NCI-H146 treated with DMSO at 0.1 percent for 48 hours (cell line): ENCODE measurements at regions not wholly inside any gene's neighbourhood (a gene's known extent, or its start where the extent isn't known, plus 50 kb on each side); places are given as distances from the start of the nearest gene placed in this dataset.
"Not testable (repeated sequence)": the region's sequence is repeated elsewhere in the genome, so short reads cannot be mapped to it uniquely, and the experiment has no call there.

Source experiments
- DNase-seq: peaks from one replicate; lab custom pipeline; 2025; ENCODE audit not compliant: unreplicated experiment; lab: John Stamatoyannopoulos, UW

DNA sequence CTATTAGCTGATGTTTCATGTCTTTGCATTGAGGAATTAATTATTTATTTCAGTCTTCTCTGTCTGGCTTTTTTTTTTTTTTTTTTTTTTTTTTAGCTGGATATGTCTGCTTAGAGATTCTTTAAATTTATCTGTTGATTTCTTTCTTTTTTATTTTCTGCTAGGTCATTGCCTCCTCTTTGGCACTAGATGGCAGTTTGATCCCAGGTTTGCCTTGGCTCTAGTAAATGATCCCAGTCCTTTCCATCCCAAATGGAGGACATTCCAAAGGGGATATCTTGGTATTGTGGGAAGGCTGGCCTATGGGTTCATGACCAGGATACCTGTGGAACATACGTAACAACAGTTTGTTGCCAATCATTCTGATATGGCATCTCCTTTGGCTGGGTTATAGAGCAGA is 339.5 kb upstream of the GCFC2 start:
- DNase-seq: no peak

DNA sequence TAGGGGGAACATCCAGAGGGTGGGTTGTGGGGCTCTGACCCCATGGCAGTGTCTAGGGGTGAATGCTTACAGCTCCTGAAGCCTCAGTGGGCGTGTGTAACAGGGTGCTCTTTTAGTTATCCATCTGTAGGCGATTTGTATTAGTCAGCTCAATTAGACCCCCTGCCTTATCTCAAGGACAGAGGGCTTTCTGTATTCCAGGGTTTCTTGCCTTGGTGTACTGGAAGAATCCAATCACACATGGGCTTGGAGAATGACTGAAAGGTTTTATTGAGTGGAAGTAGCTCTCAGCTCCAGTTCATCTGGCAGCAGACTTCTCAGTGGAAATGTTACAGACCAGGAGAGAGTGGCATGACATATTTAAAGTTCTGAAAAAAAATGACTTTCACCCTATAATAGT is 334.0 kb upstream of the GCFC2 start:
- no peak for DNase-seq

DNA sequence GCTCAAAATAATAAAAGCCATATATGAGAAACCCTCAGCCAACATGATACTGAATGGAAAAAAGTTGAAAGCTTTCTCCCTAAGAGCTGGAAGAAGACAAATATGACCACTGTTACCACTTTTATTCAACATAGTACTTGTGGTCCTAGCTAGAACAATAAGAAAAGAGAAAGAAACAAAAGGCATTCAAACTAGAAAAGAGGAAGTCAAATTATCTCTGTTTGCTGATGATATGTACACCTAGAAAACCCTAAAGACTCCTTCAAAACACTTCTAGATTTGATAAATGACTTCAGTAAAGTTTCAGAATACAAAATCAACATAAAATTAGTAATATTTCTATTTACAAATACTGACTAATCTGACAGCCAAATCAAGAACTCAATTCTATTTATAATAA is 328.8 kb upstream of the GCFC2 start:
- DNase-seq: no peak

GRCh38 chr2:76027761-76028160 is 317.0 kb upstream of the GCFC2 start:
- DNase-seq: no peak

DNA sequence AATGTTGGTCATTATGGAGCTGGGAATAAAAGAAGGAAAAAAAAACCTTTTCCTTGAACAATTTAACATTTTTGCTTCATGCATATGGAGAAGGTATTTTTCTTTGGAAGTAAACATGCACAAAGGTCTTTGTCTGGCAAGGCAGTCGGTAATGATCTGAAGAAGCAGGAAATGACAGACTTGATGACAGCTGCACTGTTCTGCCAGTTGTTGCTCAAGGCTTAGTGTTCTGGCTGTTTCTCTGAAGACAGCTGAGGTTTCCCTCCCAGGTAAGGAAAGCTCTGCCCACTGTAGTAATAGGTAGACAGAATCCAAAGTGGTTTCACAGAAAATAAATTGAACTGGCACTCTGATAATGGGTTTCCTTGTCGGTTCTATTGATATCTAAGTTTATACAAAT is 308.4 kb upstream of the GCFC2 start:
- no peak for DNase-seq

- DNase-seq: no peak
These were observed 298.8 kb upstream of the GCFC2 start for GRCh38 chr2:76009484-76009883.

- no peak for DNase-seq
These were observed 297.4 kb upstream of the GCFC2 start for GRCh38 chr2:76008001-76008702.

- no peak for DNase-seq
These were observed 289.7 kb upstream of the GCFC2 start for GRCh38 chr2:76000425-76000824.

DNA sequence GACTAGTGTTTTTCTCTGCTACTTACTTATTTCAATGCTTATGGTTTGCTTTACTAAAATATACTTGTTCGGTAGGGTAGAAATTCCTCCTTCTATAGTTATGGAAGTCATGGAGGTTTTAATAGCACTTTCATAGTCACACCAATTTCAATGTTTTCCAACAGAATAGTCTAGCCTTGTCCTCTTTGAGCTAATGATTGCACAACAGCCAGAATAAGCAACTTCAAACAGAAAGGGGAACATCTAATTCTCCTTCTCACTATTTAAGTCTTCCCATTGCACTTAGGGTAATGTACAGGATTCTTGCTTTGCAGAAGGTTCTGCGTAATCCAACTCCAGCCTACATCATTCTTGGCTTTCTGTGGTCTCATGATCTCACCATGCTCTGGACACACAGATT is 287.7 kb upstream of the GCFC2 start:
- no peak for DNase-seq

- no peak for DNase-seq
These were observed 284.0 kb upstream of the GCFC2 start for GRCh38 chr2:75994759-75995158.

GRCh38 chr2:75988622-75989021 is 277.9 kb upstream of the GCFC2 start:
- DNase-seq: not testable (repeated sequence)

- DNase-seq: no peak
These were observed 275.9 kb upstream of the GCFC2 start for GRCh38 chr2:75986617-75987016.

DNA sequence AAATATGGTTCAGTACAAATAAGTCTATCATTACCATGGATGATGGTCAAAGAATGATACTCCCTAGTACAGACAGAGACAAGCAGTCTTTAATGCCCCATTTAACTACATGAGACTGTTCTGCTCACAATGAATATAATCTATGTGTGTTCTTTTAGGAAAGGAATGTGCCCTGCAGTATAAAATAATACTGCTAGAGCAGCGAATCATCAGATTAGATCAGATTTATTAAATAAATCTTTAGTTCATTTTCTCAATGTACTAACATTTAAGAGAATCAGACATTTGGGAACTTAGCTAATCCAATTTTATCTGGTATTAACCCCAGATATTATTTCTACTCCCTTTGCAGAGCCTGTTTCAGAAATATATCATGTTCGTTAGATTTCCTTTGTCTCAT is 272.0 kb upstream of the GCFC2 start:
- DNase-seq: no peak

GRCh38 chr2:75964646-75965045 is 253.9 kb upstream of the GCFC2 start:
- DNase-seq: no peak

DNA sequence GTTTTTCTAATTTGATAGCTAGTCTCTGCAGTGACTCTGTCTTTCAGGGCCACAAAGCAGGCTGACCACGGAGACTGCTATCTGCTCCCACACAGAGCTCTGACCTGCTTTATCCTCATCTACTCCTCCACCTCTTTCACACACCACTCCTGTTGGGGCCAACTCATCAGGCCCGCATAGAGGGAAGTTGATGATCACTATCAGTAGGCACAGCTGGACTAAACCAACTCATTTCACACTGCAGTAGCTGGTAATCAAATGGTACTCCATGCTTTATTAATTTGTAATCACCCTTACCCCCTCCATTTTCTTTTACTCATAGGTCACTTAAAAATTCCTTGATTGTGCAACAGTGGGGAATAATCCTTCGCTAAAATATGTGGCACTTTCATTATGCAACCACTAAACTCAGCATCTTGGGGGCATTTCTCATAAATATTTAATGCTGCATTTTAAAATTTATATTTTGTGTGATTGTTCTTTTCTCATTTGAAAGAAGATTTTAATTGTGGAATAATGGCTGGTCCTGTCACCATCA is 249.8 kb upstream of the GCFC2 start:
- no peak for DNase-seq

DNA sequence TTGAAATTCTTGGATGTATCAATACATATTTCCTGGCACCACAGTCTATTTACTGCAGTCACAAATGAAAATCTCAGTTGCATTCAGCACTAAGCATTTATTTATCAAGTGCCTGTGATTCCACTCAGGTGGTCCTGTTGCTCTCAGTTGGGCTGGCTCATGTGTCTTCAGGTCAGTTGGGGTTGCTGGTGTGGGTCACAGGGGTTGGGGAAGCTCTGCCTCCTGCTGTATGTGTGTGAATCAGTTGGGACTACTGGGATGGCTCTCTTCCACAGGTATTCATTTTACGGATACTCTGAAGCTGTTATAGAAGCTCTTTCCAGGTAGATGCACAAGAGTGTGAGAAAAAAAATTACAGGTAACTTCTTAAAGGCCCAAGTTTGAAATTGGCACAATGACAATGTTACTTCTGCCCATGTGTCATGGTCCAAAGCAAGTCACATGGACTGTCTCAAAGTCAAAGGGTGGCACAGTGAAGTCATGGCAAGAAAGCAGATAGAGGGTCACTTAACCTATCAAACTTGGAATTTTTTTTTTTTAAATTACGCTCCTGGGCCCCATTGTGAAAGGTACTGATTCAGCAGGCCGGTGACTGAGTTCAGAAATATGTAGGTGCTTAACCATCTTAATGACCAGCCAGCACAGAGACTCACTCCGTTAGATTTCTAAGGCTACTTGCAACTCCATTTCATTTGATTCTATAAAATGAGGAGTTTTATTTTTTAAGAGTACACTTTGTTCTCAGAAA is 249.2 kb upstream of the GCFC2 start:
- no peak for DNase-seq

- DNase-seq: no peak
These were observed 244.0 kb upstream of the GCFC2 start for GRCh38 chr2:75954761-75955160.

- DNase-seq: no peak
These were observed 241.5 kb upstream of the GCFC2 start for GRCh38 chr2:75952173-75952572.

GRCh38 chr2:75949385-75950030 is 238.8 kb upstream of the GCFC2 start:
- DNase-seq: no peak

DNA sequence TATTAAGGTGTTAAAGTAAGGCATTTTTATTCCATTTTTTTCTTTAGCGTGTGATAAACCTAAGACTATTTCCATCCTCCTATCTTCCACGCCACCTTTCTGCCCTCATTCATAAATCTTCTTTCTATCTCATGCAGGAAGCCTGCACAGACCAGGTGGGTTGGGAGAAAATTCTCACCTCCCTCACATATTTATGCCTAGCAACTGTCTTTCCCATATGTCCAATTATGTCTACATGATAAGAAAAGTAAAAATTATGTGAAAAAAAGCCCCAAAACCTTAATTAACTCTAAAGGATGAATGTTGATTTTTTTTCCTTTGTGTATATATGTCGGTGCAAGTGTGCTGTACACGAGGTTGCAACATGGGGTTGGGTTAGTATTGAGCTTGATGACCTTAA is 225.6 kb upstream of the GCFC2 start:
- DNase-seq: no peak

DNA sequence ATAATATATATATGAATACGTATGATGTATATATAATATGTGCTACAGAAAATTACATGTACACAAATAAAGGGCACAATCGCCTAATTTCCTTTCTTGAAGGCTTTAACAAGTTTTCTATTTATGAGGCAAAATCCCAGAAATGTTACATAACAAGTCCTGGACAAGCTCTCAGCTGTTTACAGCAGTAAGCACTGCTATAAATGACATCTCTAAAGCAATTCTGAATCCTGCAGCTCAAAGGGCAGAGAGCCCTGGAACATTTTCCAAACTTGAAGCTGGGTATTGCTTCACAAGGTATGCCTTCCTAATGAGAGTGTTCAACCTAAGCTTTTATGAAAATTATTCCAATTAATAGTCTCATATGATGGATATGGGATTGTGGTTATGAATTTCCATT is 222.3 kb upstream of the GCFC2 start:
- no peak for DNase-seq

GRCh38 chr2:75928093-75928492 is 217.4 kb upstream of the GCFC2 start:
- DNase-seq: no peak
